Endodermal cell (in vitro differentiated cells): ENCODE measurements at regions not wholly inside any gene's neighbourhood (a gene's known extent, or its start where the extent isn't known, plus 50 kb on each side); places are given as distances from the start of the nearest gene placed in this dataset.

ENCODE experiments used
- DNase-seq: peaks from one replicate; pipeline ENCODE4 v3.0.0-alpha.2; 2017
- H3K27ac ChIP-seq: 2 replicates; pipeline ENCODE4 v1.5.1; 2013; ENCODE audit warnings: mild to moderate bottlenecking, low read depth, low read length, moderate library complexity
- H3K27me3 ChIP-seq: 2 replicates; pipeline ENCODE4 v1.6.1; 2013; ENCODE audit warnings: mild to moderate bottlenecking, low read length, moderate library complexity; ENCODE audit not compliant: insufficient read depth, control insufficient read depth, poor library complexity, severe bottlenecking
- H3K36me3 ChIP-seq: 2 replicates; pipeline ENCODE4 v1.7.0; 2013; ENCODE audit warnings: mild to moderate bottlenecking, low read length, moderate library complexity; ENCODE audit not compliant: control insufficient read depth, insufficient read depth
- H3K4me1 ChIP-seq: one replicate; pipeline ENCODE4 v1.7.0; 2013; ENCODE audit warnings: low read length; ENCODE audit not compliant: control insufficient read depth, insufficient read depth
- H3K4me3 ChIP-seq: 2 replicates; pipeline ENCODE4 v1.5.1; 2013; ENCODE audit warnings: mild to moderate bottlenecking, low read length, moderate library complexity
- H3K9ac ChIP-seq: 2 replicates; pipeline ENCODE4 v1.6.1; 2013; ENCODE audit warnings: mild to moderate bottlenecking, low read length, moderate library complexity; ENCODE audit not compliant: poor library complexity, severe bottlenecking; ENCODE audit errors: extremely low read depth
- H3K9me3 ChIP-seq: 2 replicates; pipeline ENCODE4 v1.6.1; 2013; ENCODE audit warnings: mild to moderate bottlenecking, low read length, moderate library complexity; ENCODE audit not compliant: control insufficient read depth
- H3K27ac Mint-ChIP-seq: 2 replicates; pipeline ENCODE4 v1.8.0; 2020; ENCODE audit warnings: mixed read lengths
- H3K27me3 Mint-ChIP-seq: 2 replicates; pipeline ENCODE4 v1.8.0; 2021; ENCODE audit warnings: mild to moderate bottlenecking, mixed read lengths; ENCODE audit not compliant: insufficient read depth
- H3K36me3 Mint-ChIP-seq: 2 replicates; pipeline ENCODE4 v1.8.0; 2020; ENCODE audit warnings: low read depth, mixed read lengths
- H3K4me1 Mint-ChIP-seq: 2 replicates; pipeline ENCODE4 v1.8.0; 2020; ENCODE audit warnings: mixed read lengths
- H3K4me3 Mint-ChIP-seq: 2 replicates; pipeline ENCODE4 v1.8.0; 2020; ENCODE audit warnings: mild to moderate bottlenecking, moderate library complexity, mixed read lengths
- H3K9me3 Mint-ChIP-seq: 2 replicates; pipeline ENCODE4 v1.8.0; 2020; ENCODE audit warnings: mild to moderate bottlenecking, mixed read lengths
- CTCF ChIP-seq: fragments of 200-600 bp; sonication (generic); conservative IDR thresholded peaks from 2 replicates; pipeline ENCODE4 v1.5.0; 2021; ENCODE audit warnings: antibody characterized with exemption, mild to moderate bottlenecking
- WGBS, 2 experiments: methylation state at CpG; one replicate each; pipeline versions ENCODE4 v1.1.5 to v1.1.7; 2013; ENCODE audit warnings: missing lambda C conversion rate in 2 of 2, mixed read lengths in 1 of 2; ENCODE audit not compliant: insufficient coverage in 1 of 2, insufficient read length in 1 of 2; 5-methylcytosine and 5-hydroxymethylcytosine counted together

- Histone ChIP-seq H3K27me3 (no peaks in the 10 kb centered on the region), H3K4me3 (no peak overlapping the region), H3K36me3 (no peaks in the 10 kb centered on the region), H3K4me1 (no peaks in the 10 kb centered on the region), H3K9ac (no peak overlapping the region), H3K9me3 (no peaks in the 10 kb centered on the region), H3K27ac (no peak overlapping the region)
- Mint-ChIP-seq H3K27me3 (no peaks in the 10 kb centered on the region), H3K9me3 (no peaks in the 10 kb centered on the region), H3K27ac (no peak overlapping the region), H3K4me3 (no peak overlapping the region), H3K36me3 (no peaks in the 10 kb centered on the region), H3K4me1 (no peaks in the 10 kb centered on the region)
- no peak for DNase-seq
- peak; percentile 35 for TF ChIP-seq CTCF
- 86 to 100% methylated on average over 1 to 2 of the region's 2 CpGs for WGBS, 2 experiments
Observed at GRCh38 chr6:159118924-159119323, 50.3 kb upstream of the FNDC1 start.

GRCh38 chr6:159117563-159117962, 51.6 kb upstream of the FNDC1 start:
- H3K27ac ChIP-seq, result no peak overlapping the region
- no peaks in the 10 kb centered on the region for H3K4me1 ChIP-seq
- no peaks in the 10 kb centered on the region for H3K9me3 ChIP-seq
- Mint-ChIP-seq H3K4me1 (no peaks in the 10 kb centered on the region), H3K27me3 (no peaks in the 10 kb centered on the region), H3K9me3 (no peaks in the 10 kb centered on the region), H3K36me3 (no peaks in the 10 kb centered on the region), H3K27ac (no peak overlapping the region), H3K4me3 (no peak overlapping the region)
- H3K36me3 ChIP-seq, result no peaks in the 10 kb centered on the region
- H3K4me3 ChIP-seq, result no peak overlapping the region
- 93 to 95% methylated on average over 3 to 5 of the region's 5 CpGs for WGBS, 2 experiments
- DNase-seq, result no peak
- no peak for TF ChIP-seq CTCF
- H3K9ac ChIP-seq, result no peak overlapping the region
- no peaks in the 10 kb centered on the region for H3K27me3 ChIP-seq

GRCh38 chr6:159117046-159117445, 52.2 kb upstream of the FNDC1 start:
- Histone ChIP-seq H3K27me3 (no peaks in the 10 kb centered on the region), H3K9ac (no peak overlapping the region), H3K27ac (no peak overlapping the region), H3K9me3 (no peaks in the 10 kb centered on the region), H3K4me1 (no peaks in the 10 kb centered on the region), H3K4me3 (no peak overlapping the region), H3K36me3 (no peaks in the 10 kb centered on the region)
- WGBS, 2 experiments, result 88 to 92% methylated on average over 3 of the region's 3 CpGs
- no peak for TF ChIP-seq CTCF
- Mint-ChIP-seq H3K9me3 (no peaks in the 10 kb centered on the region), H3K27me3 (no peaks in the 10 kb centered on the region), H3K4me1 (no peaks in the 10 kb centered on the region), H3K4me3 (no peak overlapping the region), H3K27ac (no peak overlapping the region), H3K36me3 (no peaks in the 10 kb centered on the region)
- DNase-seq, result no peak
